ENCODE measurements at regions not wholly inside any gene's neighbourhood (a gene's known extent, or its start where the extent isn't known, plus 50 kb on each side); places are given as distances from the start of the nearest gene placed in this dataset.

- DNase-seq: no peak
- intact Hi-C loops (cut with micrococcal nuclease): no loop called here
Observed at GRCh38 chr7:135828604-135829003, 80.0 kb upstream of the FAM180A start.

More at GRCh38 chr7:135828604-135829003, 80.0 kb upstream of the FAM180A start:
- Histone ChIP-seq H3K27ac (ENCODE audit: insufficient read depth, low read length) (no peak overlapping the region), H3K14ac (replicated peaks; ENCODE audit: low read depth, low read length) (no peak overlapping the region), H2BK120ac (ENCODE audit: low read depth, low read length) (no peak overlapping the region), H3K4me1 (ENCODE audit: control insufficient read depth, insufficient read depth, low read length) (no peaks in the 10 kb centered on the region), H3K9ac (ENCODE audit: low read depth, low read length) (no peak overlapping the region), H2BK20ac (ENCODE audit: low read depth, low read length) (no peak overlapping the region), H2BK15ac (ENCODE audit: low read depth, low read length) (no peak overlapping the region), H3K23ac (ENCODE audit: low read depth, low read length) (no peak overlapping the region), H3K18ac (ENCODE audit: low read depth, low read length) (no peak overlapping the region), H4K20me1 (ENCODE audit: insufficient read depth, low read length) (no peaks in the 10 kb centered on the region), H3K9me1 (ENCODE audit: insufficient read depth, low read length) (no peaks in the 10 kb centered on the region), H3K56ac (ENCODE audit: extremely low read depth, insufficient read depth, low read length) (no peak overlapping the region), H2AK5ac (ENCODE audit: low read depth, low read length) (no peak overlapping the region), H4K8ac (ENCODE audit: low read depth in 2 of 2, low read length in 2 of 2) (no peak overlapping the region), H2AFZ (replicated peaks; ENCODE audit: low read length, poor library complexity) (peak overlapping the region; percentile 6), H2AK9ac (replicated peaks; ENCODE audit: low read depth, low read length, poor library complexity) (no peak overlapping the region), H3K4ac (ENCODE audit: low read depth, low read length) (no peak overlapping the region), H3K36me3 (ENCODE audit: control insufficient read depth, insufficient read depth, low read length) (no peaks in the 10 kb centered on the region), H3K79me1 (ENCODE audit: low read depth in 1 of 2, low read length in 2 of 2) (no peaks in the 10 kb centered on the region), H4K5ac (ENCODE audit: low read depth, low read length) (no peak overlapping the region), H4K91ac (ENCODE audit: insufficient read depth, low read depth, low read length) (no peak overlapping the region), H3K4me2 (ENCODE audit: low read depth, low read length) (no peak overlapping the region), H2BK5ac (ENCODE audit: low read depth, low read length, poor library complexity, severe bottlenecking) (no peak overlapping the region), H3K27me3 (ENCODE audit: control insufficient read depth, insufficient read depth, low read length) (peaks cover 28% of the 10 kb centered on the region), H3K9me3 (ENCODE audit: control insufficient read depth, insufficient read depth, low read length) (no peaks in the 10 kb centered on the region), H3K4me3 (ENCODE audit: insufficient read depth, low read depth, low read length) (no peak overlapping the region)
- no CpG with 5 or more reads among the region's 9 CpGs for WGBS, 2 experiments (ENCODE audit: extremely low coverage in 2 of 2, insufficient read length in 1 of 2)
- BruUV-seq (replicated peaks): no TSS peak
- ChIA-PET POLR2A (ENCODE audit: unreplicated experiment) (interaction anchor here (0.7 kb wide), 1 partner anchor 11 kb away, joined by 3 read pairs; no protein-coding TSS in a partner anchor), CTCF (no interaction called here)
- in situ Hi-C loops (cut with MboI; ENCODE audit: low sequenced_read_pairs) (no loop called here), dilution Hi-C loops (cut with HindIII; ENCODE audit: low sequenced_read_pairs, unreplicated experiment) (no loop called here)
- ATAC-seq (ENCODE audit: low read depth): no peak
- TF ChIP-seq, protein P1, sequence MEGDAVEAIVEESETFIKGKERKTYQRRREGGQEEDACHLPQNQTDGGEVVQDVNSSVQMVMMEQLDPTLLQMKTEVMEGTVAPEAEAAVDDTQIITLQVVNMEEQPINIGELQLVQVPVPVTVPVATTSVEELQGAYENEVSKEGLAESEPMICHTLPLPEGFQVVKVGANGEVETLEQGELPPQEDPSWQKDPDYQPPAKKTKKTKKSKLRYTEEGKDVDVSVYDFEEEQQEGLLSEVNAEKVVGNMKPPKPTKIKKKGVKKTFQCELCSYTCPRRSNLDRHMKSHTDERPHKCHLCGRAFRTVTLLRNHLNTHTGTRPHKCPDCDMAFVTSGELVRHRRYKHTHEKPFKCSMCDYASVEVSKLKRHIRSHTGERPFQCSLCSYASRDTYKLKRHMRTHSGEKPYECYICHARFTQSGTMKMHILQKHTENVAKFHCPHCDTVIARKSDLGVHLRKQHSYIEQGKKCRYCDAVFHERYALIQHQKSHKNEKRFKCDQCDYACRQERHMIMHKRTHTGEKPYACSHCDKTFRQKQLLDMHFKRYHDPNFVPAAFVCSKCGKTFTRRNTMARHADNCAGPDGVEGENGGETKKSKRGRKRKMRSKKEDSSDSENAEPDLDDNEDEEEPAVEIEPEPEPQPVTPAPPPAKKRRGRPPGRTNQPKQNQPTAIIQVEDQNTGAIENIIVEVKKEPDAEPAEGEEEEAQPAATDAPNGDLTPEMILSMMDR (conservative IDR thresholded peaks at IDR 0.05; ENCODE audit: low read depth, low read length): no peak
- TF ChIP-seq MAFK (IDR thresholded peaks at IDR 0.05; ENCODE audit: low read depth, low read length): no peak
- no peak for TF ChIP-seq FOS (IDR thresholded peaks at IDR 0.05; ENCODE audit: low read depth, low read length)
- no peak for TF ChIP-seq MAZ (IDR thresholded peaks at IDR 0.05; ENCODE audit: borderline replicate concordance, low read depth, low read length)
- no peak for TF ChIP-seq CEBPB (IDR thresholded peaks at IDR 0.05; ENCODE audit: low read depth, low read length)
- TF ChIP-seq POLR2A (IDR thresholded peaks at IDR 0.05; ENCODE audit: low read depth, low read length): no peak
- no peak for TF ChIP-seq BHLHE40 (IDR thresholded peaks at IDR 0.05; ENCODE audit: low read depth, low read length)
- no peak for TF ChIP-seq USF2 (IDR thresholded peaks at IDR 0.05; ENCODE audit: low read depth, low read length)

Measured in IMR-90 (cell line).